ENCODE measurements at regions not wholly inside any gene's neighbourhood (a gene's known extent, or its start where the extent isn't known, plus 50 kb on each side); places are given as distances from the start of the nearest gene placed in this dataset.

GRCh38 chr2:83234246-83234645 lies 1224.8 kb downstream of the SUCLG1 start:
- TF ChIP-seq, protein P1, sequence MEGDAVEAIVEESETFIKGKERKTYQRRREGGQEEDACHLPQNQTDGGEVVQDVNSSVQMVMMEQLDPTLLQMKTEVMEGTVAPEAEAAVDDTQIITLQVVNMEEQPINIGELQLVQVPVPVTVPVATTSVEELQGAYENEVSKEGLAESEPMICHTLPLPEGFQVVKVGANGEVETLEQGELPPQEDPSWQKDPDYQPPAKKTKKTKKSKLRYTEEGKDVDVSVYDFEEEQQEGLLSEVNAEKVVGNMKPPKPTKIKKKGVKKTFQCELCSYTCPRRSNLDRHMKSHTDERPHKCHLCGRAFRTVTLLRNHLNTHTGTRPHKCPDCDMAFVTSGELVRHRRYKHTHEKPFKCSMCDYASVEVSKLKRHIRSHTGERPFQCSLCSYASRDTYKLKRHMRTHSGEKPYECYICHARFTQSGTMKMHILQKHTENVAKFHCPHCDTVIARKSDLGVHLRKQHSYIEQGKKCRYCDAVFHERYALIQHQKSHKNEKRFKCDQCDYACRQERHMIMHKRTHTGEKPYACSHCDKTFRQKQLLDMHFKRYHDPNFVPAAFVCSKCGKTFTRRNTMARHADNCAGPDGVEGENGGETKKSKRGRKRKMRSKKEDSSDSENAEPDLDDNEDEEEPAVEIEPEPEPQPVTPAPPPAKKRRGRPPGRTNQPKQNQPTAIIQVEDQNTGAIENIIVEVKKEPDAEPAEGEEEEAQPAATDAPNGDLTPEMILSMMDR (IDR thresholded peaks at IDR 0.05) = no peak
- no peak for TF ChIP-seq POLR2A (IDR thresholded peaks at IDR 0.05)

All from heart left ventricle (tissue), 13 donors.